ENCODE measurements at regions not wholly inside any gene's neighbourhood (a gene's known extent, or its start where the extent isn't known, plus 50 kb on each side); places are given as distances from the start of the nearest gene placed in this dataset.

DNA sequence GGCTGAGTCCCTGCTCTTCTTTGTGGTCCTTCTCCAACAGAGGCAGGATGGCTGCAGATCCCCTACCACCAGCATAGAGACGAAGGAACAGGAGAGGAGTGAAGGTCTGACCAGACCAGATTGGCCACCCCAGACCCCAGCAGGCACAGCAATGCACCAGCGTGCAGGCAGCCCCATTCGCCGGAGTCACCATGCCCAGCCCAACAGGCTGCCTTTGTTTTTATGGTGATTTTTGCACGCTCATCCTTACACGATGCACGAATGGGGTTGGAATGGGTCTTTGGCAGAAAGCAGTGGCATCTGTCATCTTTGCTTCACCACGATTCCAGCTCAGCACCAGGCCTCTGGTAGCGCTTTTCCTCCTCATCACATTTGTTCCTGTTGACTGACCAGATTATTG lies 427.6 kb downstream of the INHBA start:
- DNase-seq = no peak

DNA sequence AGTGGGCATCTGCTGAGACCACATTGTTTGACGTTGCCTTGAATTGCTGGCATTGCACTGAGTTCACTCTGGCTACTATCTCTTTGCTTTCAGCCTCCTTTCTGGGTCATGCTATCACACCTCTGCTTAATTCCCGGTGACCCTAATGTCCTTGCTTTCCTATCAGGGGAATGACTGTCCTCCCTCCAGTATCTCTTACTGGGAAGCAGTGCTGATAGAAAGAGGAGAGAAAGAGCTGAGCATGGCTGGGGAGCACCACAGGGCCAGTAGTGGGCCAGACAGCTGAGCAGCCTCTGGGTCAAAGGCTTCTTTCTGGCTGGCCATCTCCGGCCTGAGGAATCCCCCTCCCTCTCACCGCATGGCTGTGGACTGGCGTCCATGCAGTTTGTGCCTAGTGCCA lies 428.7 kb downstream of the INHBA start:
- no peak for DNase-seq

- DNase-seq = no peak
These were observed 430.2 kb downstream of the INHBA start for GRCh38 chr7:41272664-41273063.

DNA sequence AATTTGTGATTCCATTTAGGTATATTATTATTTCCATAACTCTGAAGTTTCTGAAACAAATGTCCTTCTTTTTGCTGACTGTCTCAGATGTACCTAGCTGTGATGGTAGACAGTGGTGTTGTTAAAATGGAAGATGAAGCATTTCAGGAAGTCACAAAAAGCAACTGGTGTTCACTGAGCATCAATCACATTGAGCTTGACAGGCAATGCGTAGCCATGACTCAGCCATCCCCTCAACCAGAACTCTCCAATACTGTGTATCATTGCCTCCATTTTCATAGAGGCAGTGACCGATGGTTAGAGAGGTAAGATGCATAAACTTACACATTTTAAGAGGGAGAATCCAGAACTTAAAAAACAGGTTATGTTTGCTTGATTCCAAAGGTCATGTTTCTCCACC lies 434.0 kb downstream of the INHBA start:
- DNase-seq = no peak

DNA sequence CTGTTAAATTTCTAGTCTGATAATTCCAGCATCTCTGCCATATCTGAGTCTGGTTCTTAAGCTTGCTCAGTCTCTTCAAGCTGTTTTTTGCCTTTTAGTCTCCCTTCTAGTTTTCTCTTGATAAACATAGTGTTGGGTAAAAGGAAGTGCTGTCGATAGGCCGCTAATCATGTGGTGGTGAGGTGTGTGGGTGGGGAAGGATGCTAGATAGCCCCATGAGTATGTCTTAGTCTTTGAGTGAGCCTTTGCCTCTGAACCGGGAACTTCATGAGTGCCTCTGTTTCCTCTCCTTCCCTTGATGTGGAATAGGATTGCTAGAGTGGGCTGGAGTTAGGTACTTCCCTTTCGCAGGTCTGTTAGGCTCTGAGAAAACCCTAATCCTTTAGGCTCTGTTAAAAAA lies 441.8 kb downstream of the INHBA start:
- DNase-seq = no peak

GRCh38 chr7:41257660-41258059 lies 445.2 kb downstream of the INHBA start:
- no peak for DNase-seq

DNA sequence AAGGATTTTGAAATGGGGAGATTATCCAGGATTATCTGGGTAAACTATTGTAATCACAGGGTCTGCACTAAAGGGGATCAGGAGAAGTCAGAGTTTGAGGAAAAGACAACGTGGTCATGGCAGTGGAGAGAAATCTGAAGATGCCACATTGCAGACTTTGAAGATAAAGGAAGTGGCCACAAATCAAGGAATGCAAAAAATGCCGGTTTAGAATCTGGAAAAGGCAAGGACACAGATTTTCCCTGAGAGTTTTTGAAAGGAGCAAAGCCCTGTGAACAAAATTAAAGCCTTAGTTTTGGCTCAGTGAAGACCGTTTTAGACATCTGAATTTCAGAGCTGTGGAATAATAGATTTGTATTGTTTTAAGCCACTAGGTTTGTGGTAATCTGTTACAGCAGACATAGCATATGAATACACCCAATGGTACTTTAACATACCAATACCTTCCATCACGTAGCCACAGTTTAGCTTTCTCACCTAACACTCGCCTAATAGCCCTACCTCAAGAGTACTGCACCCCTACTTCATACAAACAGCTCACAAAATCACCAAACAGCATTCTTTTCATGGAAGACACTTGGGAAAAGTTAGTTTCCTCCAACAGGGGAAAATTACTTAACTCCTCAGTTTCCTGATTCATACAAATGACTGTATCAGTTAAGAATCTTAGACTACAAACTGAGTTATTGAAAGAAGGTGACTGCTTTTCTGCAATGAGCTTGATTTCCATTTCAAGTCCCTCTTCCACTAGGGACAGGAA lies 446.5 kb downstream of the INHBA start:
- no peak for DNase-seq

DNA sequence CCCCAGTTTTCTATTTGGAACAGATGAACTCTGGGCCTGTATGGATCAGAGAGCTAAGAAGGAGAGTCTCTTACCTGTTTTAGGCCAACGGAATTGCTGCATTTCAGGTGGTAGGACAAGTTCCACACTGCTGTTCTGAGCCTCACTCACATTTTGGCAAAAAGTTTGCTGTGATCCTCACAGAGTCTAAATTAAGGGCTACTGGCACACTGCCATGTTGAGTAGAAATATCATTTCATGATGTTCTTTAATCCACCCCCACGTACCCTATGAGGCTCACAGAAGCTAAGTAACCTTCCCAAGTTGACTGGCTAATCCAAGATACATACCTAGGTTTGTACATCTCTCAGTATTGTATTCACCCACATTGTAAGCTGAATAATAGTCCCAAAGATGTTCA lies 447.2 kb downstream of the INHBA start:
- DNase-seq = no peak

GRCh38 chr7:41255113-41255512 lies 447.8 kb downstream of the INHBA start:
- DNase-seq = no peak

- no peak for DNase-seq
These were observed 449.9 kb downstream of the INHBA start for GRCh38 chr7:41252957-41253356.

GRCh38 chr7:41252551-41252950 lies 450.3 kb downstream of the INHBA start:
- DNase-seq = no peak

- DNase-seq = no peak
These were observed 455.6 kb downstream of the INHBA start for GRCh38 chr7:41247143-41247865.

- DNase-seq = no peak
These were observed 457.0 kb downstream of the INHBA start for GRCh38 chr7:41245916-41246315.

DNA sequence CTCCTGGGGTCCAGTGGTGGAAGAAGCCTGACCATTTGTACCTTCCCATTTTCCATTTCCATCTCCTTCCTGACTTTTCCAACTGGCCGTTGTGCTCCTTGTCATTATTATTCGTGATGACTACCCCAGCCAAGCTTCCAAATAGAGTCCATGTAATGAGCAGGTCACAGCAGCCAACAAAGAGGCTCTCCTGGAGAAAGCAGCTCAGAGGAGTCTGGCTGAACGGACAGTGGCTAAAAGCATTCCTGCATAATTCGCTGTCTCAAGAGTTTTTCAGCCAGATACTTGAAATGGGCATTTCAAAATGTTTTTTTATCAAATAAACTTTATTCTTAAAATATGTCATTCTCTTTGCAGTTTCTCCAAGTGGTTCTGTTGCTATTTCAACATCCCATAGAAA lies 458.6 kb downstream of the INHBA start:
- no peak for DNase-seq

- DNase-seq = no peak
These were observed 461.2 kb downstream of the INHBA start for GRCh38 chr7:41241641-41242040.

- no peak for DNase-seq
These were observed 463.3 kb downstream of the INHBA start for GRCh38 chr7:41239596-41239995.

- DNase-seq = no peak
These were observed 464.0 kb downstream of the INHBA start for GRCh38 chr7:41238851-41239331.

DNA sequence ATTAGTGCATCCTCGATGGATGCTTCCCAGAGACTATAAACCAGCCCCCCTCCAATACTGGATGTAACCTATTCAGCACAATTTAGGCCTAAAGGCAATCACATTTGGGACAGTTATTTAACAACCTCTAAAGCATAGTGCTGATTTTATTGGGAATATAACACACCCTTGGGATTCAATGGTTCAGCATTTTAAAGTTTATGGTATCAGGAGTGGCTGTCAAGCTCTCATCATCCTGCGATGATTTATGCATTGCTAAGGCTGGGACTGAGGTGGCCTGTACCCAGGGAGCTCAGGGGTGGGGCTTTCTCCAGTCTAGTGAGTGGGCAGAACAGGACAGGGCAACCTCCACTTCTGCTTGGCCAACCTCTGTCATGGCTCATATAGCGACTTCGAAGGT lies 464.9 kb downstream of the INHBA start:
- DNase-seq = no peak

DNA sequence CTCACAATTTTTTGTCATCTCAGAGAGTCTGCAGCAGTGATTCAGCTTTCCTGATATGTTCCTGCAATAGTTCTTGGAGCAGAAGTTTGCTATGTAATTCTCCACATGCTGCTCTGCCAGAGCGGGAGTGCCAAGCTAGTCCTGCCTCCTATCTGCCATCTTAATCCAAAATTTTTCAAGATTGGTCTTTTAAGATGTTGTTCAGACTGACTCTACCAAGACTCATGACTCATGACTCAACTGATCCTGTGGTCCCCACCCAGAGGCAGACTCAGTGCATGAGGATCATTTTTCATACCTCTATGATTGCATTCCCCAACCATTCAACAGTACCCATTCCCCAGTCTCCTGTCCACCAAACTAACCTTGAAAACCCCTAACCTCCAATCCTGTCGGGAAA lies 470.8 kb downstream of the INHBA start:
- DNase-seq = no peak

- DNase-seq = no peak
These were observed 478.7 kb downstream of the INHBA start for GRCh38 chr7:41224063-41224763.

DNA sequence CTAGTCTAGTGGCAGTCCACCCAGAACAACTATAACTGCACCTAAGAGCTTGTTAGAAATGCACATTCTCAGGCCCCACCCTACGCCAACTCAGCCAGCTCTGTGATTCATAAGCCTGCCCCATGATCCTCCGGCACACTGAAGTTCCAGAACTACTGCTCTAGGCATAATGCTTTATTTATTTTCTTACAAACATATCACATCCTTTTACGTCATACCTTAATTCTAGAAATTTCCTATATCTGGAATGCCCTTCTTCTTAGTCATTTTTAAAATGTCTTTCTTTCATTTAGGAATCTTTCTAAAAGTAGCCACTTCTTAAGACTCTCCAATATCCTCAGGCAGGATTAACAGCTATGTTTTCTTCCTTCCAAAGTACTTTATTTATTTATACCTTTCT lies 480.1 kb downstream of the INHBA start:
- DNase-seq = no peak

DNA sequence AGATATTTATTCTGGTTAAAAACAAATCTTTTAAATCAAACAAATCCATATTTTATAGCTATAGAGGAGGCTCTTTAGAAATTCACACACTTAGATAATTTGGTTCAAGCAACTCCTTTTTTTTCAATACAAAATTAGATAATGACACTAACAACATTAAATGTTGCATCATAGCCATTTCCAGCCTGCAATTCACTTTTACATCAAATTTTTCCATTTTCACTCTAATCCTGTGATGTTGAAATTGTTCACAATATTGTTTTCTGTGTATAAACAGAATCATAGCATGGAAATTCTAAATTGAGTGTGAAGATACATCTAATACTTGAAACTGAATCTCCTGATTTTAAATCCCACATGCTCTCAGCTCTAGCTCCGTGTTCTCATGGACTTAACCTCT lies 482.6 kb downstream of the INHBA start:
- DNase-seq = no peak

DNA sequence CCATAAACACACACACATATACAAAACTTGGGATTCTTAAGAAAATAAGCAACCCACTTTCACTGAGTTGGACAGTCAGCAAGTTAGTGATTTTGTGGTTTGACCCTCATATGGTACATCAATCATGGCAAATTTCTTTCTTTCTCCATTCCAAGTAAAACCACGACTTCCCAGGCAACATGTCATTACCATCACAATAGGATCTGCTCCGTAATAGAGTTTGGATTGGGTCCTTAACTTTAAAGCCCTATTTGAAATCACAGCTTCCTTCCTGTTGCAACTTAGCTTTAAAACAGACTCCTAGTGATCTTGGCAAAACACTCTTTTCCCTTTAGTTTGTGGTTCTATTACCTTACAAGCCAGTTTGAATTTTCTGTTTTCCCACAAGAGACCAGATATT lies 483.6 kb downstream of the INHBA start:
- DNase-seq = no peak

DNA sequence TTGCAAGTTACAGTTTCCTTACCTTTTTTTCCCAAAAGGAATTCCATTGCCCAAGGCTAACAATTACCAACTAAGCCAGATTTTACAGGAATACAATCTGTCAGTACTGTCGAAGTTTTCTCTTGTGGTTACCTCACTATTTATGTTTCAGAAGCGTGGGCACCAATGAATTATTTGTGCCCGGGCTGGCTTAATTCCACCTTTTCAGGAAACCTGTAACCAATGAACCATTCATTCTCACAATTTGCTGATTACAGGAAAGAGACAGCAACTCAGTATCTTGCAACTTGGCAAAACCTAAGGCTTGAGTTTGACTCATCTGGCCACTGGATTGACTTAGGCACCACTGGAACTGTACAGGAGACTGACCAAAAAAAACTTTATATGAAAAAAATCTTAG lies 485.6 kb downstream of the INHBA start:
- DNase-seq = no peak
